ENCODE measurements at regions not wholly inside any gene's neighbourhood (a gene's known extent, or its start where the extent isn't known, plus 50 kb on each side); places are given as distances from the start of the nearest gene placed in this dataset.
"Not testable (repeated sequence)": the region's sequence is repeated elsewhere in the genome, so short reads cannot be mapped to it uniquely, and the experiment has no call there.

- no peak for DNase-seq
These were observed 56.8 kb upstream of the ZNF469 start for GRCh38 chr16:88325976-88326375.

DNA sequence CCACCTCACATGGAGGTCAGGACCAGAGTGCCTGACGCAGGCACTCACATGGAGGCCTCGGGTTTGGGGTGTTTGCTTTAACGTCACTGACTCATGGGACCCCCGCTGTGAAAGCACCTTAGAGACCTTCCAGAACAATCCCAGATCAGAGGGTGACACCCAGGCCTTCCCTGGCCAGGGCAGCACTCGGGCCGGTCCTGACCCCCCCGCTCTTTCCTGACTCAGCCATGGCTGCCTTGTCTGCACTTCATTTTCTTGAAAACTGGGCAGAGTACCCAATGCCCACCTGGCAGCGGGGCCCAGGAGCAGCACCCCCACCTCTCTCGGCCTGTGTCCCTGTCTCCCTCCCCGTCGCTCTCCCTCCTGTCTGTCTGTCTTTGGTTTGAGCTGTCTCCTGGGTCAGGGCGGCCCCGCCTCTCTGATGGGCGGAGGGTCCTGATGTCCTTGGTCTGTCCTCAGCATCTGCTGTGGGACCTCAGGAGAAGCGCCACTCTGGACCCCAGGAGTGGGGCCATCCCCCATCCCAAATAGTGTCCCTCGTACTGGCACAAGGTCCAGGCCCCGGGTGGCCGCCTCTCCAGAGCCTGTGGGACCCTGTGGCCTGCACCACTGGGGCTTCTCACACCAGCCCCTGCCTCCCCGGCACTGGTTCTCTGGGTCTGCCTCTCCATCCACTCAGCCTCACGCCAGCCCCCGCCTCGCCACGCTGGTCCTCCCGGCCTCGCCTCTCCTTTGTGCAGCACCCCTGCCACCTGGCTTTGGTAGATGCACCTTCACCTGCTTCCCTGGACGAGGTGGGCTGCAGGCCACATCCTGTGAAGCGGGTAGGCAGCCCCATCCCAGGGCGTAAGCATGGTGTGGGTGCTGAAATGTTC is 55.9 kb upstream of the ZNF469 start:
- no peak for DNase-seq

DNA sequence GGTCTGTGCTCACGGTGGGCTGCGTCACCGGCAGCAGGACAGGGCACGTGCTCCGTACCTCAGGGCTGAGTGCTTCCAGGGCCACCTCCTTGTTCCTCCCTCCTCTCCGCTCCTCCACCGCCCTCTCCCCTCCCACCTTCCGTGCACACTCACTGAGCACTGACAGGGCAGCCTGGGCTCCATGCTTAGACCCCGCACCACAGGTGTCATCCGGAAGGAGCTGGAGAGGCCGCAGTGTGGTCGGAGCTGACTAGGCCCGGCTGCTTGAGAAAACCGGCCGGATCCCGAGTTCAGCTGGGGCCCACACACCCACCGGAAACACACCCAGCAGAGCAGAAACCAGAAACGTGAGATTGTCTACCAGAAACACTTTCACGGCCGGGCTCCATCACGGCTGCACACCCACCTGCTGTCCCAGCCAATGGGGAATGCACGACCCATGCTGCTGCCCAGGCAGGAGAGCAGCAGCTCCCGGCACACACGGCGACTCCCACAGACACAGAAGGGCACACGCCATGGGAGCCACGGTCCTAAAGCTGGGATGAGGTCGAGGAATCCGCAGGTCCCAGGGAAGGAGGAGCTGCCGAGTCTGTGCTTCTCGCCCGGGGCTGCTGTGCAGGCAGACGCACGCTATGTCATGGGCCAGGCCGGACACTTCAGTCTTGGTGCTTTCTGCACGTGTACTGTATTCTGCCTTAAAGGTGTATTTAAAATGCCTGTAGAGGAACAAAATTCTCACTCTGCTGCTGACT is 55.0 kb upstream of the ZNF469 start:
- no peak for DNase-seq

DNA sequence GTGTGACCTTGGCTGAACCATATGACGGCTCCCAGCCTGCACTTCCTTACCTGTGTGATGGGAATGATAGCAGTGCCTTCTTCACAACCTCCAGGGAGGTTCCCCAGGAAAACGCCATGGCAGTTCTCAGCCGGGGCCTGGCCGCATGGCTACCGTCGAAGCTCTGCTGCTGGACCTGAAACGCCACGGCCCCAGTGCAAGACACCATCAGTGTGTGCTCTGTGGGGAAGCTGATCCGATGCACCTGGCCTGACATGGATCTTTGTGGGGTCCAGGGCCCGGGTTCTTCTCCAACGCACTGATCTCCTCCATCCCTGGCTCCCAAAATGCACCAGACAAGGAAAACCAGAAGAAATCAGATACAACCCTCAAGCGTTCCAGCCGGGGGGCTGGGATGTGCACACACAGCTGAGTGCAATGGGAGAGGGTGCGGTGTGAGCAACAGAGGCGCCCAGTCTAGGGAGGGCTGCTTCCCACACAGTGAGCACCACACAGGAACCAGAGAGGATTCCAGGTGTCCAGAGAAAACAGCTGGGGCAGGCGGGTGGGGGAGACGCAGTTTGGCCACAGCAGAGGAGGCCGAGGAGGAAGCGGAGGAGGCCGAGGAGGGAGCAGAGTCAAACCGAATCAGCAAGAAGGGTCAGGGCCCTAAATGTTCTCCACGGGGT is 54.3 kb upstream of the ZNF469 start:
- DNase-seq: no peak

- no peak for DNase-seq
These were observed 52.7 kb upstream of the ZNF469 start for GRCh38 chr16:88329726-88330700.

DNA sequence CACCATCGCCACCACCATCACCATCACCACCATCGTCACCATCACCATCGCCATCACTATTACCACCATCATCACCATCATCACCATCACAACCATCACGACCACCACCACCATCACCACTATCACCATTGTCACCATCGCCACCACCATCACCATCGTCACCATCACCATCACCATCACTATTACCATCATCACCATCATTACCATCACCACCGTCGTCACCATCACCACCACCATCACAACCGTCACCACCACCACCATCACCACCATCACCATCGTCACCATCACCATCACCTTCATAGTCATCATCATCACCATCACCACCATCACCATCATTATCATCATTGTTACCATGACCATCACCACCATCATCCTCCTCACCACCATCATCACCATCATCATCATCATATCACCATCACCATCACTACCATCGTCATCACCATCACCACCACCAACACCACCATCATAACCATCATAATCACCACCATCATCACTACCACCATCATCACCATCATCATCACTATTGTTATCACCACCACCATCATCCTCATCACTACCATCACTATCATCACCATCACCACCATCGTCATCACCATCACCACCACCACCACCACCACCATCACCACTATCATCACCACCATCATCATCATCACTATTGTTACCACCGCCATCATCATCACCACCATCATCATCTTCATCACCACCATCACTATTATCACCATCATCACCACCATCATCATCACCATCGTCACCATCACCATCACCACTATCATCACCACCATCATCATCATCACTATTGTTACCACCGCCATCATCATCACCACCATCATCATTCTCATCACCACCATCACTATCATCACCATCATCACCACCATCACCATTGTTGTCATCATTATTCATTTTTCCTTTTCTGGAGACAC is 51.5 kb upstream of the ZNF469 start:
- no peak for DNase-seq

GRCh38 chr16:88331989-88332920 is 50.5 kb upstream of the ZNF469 start:
- no peak for DNase-seq

DNA sequence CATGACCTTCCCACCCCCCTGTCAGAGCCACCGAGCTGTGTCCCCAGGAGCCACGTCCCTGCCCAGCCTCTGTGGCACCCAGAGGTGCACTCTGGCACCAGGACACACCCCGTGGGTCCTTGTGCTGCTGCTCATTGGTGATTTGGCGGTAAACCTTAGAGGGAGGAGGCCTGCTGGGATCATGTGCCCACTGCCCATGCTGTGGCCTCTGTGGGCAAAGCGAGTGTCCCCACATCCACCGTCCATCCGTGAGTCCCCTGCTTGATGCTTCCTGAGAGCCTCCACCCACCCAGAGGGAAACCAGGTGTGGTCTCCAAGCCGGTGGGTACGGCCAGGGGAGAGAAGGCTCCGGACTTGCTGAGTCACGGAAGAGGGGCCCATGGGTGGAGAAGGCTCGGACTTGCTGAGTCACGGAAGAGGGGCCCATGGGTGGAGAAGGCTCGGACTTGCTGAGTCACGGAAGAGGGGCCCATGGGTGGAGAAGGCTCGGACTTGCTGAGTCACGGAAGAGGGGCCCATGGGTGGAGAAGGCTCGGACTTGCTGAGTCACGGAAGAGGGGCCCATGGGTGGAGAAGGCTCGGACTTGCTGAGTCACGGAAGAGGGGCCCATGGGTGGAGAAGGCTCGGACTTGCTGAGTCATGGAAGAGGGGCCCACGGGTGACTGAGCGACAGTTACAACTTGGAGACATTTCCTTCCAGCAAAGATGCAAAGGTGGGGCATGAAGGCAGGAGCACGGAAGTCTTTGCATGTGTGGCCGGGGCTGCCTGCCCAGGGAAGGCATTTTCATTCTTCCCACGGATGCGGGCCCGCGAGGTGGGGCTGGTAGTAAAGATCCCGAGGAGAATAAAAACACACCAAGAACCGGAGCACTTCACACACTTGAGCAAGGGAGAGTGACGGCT is 49.6 kb upstream of the ZNF469 start:
- not testable (repeated sequence) for DNase-seq
